IMR-90 (cell line): ENCODE measurements at regions not wholly inside any gene's neighbourhood (a gene's known extent, or its start where the extent isn't known, plus 50 kb on each side); places are given as distances from the start of the nearest gene placed in this dataset.

Experiments
- ATAC-seq: fragments of 200-7000 bp; cut with Tn5 transposase; 2 replicates; pipeline ENCODE4 v1.9.1; 2020; ENCODE audit warnings: low read depth, mild to moderate bottlenecking, moderate library complexity
- BruUV-seq: library from RNA; stranded (reverse); fragments of 400-500 nt; replicated peaks from 2 replicates; lab custom pipeline; 2021; lab: Mats Ljungman, UMichigan
- CTCF ChIA-PET: fragments of 300-600 bp; formaldehyde crosslinking; extraction: SDS; loops from one replicate; lab custom pipeline; 2021; ENCODE audit warnings: antibody characterized with exemption; lab: Yijun Ruan, JAX
- POLR2A ChIA-PET: fragments of 300-600 bp; sonication (Branson Sonifier 250); formaldehyde crosslinking; loops from one replicate; lab custom pipeline; 2022; ENCODE audit warnings: antibody characterized with exemption; ENCODE audit not compliant: unreplicated experiment; lab: Charles Lee
- DNase-seq: peaks from one replicate; pipeline ENCODE4 v3.0.0; 2013
- H2AFZ ChIP-seq: replicated peaks from 2 replicates; pipeline ENCODE3; 2013; ENCODE audit warnings: low read length, mild to moderate bottlenecking; ENCODE audit not compliant: poor library complexity
- H2AK5ac ChIP-seq: 2 replicates; pipeline ENCODE4 v1.6.1; 2013; ENCODE audit warnings: low read depth, low read length, inconsistent platforms
- H2AK9ac ChIP-seq: replicated peaks from 2 replicates; pipeline ENCODE3; 2013; ENCODE audit warnings: mild to moderate bottlenecking, low read depth, low read length, moderate library complexity; ENCODE audit not compliant: poor library complexity
- H2BK120ac ChIP-seq: 2 replicates; pipeline ENCODE4 v1.6.1; 2013; ENCODE audit warnings: low read depth, low read length, inconsistent platforms
- H2BK15ac ChIP-seq: 3 replicates; pipeline ENCODE4 v1.6.1; 2013; ENCODE audit warnings: low read depth, low read length, inconsistent platforms
- H2BK20ac ChIP-seq: 2 replicates; pipeline ENCODE4 v1.6.1; 2013; ENCODE audit warnings: low read depth, mild to moderate bottlenecking, inconsistent platforms, low read length, moderate library complexity
- H2BK5ac ChIP-seq: 2 replicates; pipeline ENCODE4 v1.6.1; 2013; ENCODE audit warnings: mild to moderate bottlenecking, low read depth, low read length, inconsistent platforms; ENCODE audit not compliant: poor library complexity, severe bottlenecking
- H3K14ac ChIP-seq: replicated peaks from 2 replicates; pipeline ENCODE4 v1.6.1; 2013; ENCODE audit warnings: low read depth, low read length, inconsistent platforms
- H3K18ac ChIP-seq: 2 replicates; pipeline ENCODE4 v1.6.1; 2013; ENCODE audit warnings: low read depth, low read length, control low read depth
- H3K23ac ChIP-seq: 2 replicates; pipeline ENCODE4 v1.6.1; 2013; ENCODE audit warnings: low read depth, low read length, inconsistent platforms
- H3K27ac ChIP-seq: 2 replicates; pipeline ENCODE4 v1.5.1; 2013; ENCODE audit warnings: mild to moderate bottlenecking, control low read depth, low read length; ENCODE audit not compliant: insufficient read depth
- H3K27me3 ChIP-seq: 2 replicates; pipeline ENCODE4 v1.6.1; 2013; ENCODE audit warnings: low read length; ENCODE audit not compliant: control insufficient read depth, insufficient read depth
- H3K36me3 ChIP-seq: 2 replicates; pipeline ENCODE4 v1.6.1; 2013; ENCODE audit warnings: low read length, mixed read lengths; ENCODE audit not compliant: control insufficient read depth, insufficient read depth
- H3K4ac ChIP-seq: 2 replicates; pipeline ENCODE4 v1.6.1; 2013; ENCODE audit warnings: low read depth, low read length, inconsistent platforms
- H3K4me1 ChIP-seq: 2 replicates; pipeline ENCODE4 v1.6.1; 2013; ENCODE audit warnings: low read length, mixed read lengths; ENCODE audit not compliant: control insufficient read depth, insufficient read depth
- H3K4me2 ChIP-seq: 2 replicates; pipeline ENCODE4 v1.6.1; 2013; ENCODE audit warnings: low read depth, mild to moderate bottlenecking, control low read depth, low read length, moderate library complexity
- H3K4me3 ChIP-seq: 2 replicates; pipeline ENCODE4 v1.5.1; 2013; ENCODE audit warnings: low read depth, mild to moderate bottlenecking, control low read depth, low read length, moderate library complexity; ENCODE audit not compliant: insufficient read depth
- H3K56ac ChIP-seq: 2 replicates; pipeline ENCODE4 v1.6.1; 2013; ENCODE audit warnings: low read length, inconsistent platforms; ENCODE audit not compliant: insufficient read depth; ENCODE audit errors: extremely low read depth
- H3K79me1 ChIP-seq, 2 experiments: 2 replicates each; pipeline ENCODE4 v1.6.1; 2013; ENCODE audit warnings: low read length in 2 of 2, inconsistent platforms in 1 of 2, low read depth in 1 of 2
- H3K9ac ChIP-seq: 2 replicates; pipeline ENCODE4 v1.6.1; 2013; ENCODE audit warnings: low read depth, low read length, control low read depth
- H3K9me1 ChIP-seq: 2 replicates; pipeline ENCODE4 v1.6.1; 2013; ENCODE audit warnings: low read length, inconsistent platforms; ENCODE audit not compliant: insufficient read depth
- H3K9me3 ChIP-seq: 2 replicates; pipeline ENCODE4 v1.6.1; 2013; ENCODE audit warnings: low read length; ENCODE audit not compliant: control insufficient read depth, insufficient read depth
- H4K20me1 ChIP-seq: 2 replicates; pipeline ENCODE4 v1.6.1; 2013; ENCODE audit warnings: low read length, inconsistent platforms; ENCODE audit not compliant: insufficient read depth
- H4K5ac ChIP-seq: 2 replicates; pipeline ENCODE4 v1.6.1; 2013; ENCODE audit warnings: mild to moderate bottlenecking, low read depth, low read length, control low read depth
- H4K8ac ChIP-seq, 2 experiments: 2 replicates each; pipeline ENCODE4 v1.6.1; 2013; ENCODE audit warnings: low read depth in 2 of 2, low read length in 2 of 2, control low read depth in 1 of 2, inconsistent platforms in 1 of 2
- H4K91ac ChIP-seq: 2 replicates; pipeline ENCODE4 v1.6.1; 2013; ENCODE audit warnings: low read depth, low read length, inconsistent platforms; ENCODE audit not compliant: insufficient read depth
- CEBPB ChIP-seq: IDR thresholded peaks from 2 replicates; pipeline ENCODE4 v1.6.1; 2012; ENCODE audit warnings: low read depth, low read length, improper control_type of control experiment
- FOS ChIP-seq: fragments of 150-350 bp; IDR thresholded peaks from 2 replicates; pipeline ENCODE4 v1.6.1; 2016; ENCODE audit warnings: low read depth, low read length
- MXI1 ChIP-seq: IDR thresholded peaks from 2 replicates; pipeline ENCODE4 v1.6.1; 2012; ENCODE audit warnings: low read depth, mild to moderate bottlenecking, low read length, moderate library complexity, borderline replicate concordance
- NFE2L2 ChIP-seq: fragments of 150-350 bp; IDR thresholded peaks from 2 replicates; pipeline ENCODE4 v1.6.1; 2016; ENCODE audit warnings: low read depth, mild to moderate bottlenecking, low read length
- RAD21 ChIP-seq: IDR thresholded peaks from 2 replicates; pipeline ENCODE4 v1.6.1; 2012; ENCODE audit warnings: low read length, improper control_type of control experiment
- RCOR1 ChIP-seq: IDR thresholded peaks from 2 replicates; pipeline ENCODE4 v1.6.1; 2012; ENCODE audit warnings: mild to moderate bottlenecking, low read length, improper control_type of control experiment; ENCODE audit not compliant: insufficient replicate concordance
- RFX5 ChIP-seq: IDR thresholded peaks from 2 replicates; pipeline ENCODE4 v1.8.0; 2012; ENCODE audit warnings: low read depth, mild to moderate bottlenecking, low read length, moderate library complexity
- SMC3 ChIP-seq: fragments of 150-350 bp; IDR thresholded peaks from 2 replicates; pipeline ENCODE4 v1.6.1; 2016; ENCODE audit warnings: low read depth, mild to moderate bottlenecking, antibody characterized with exemption, low read length, moderate library complexity
- WGBS, 2 experiments: methylation state at CpG; one replicate each; pipeline versions ENCODE4 v1.1.5 to v1.1.7; 2013; ENCODE audit warnings: missing lambda C conversion rate in 2 of 2; ENCODE audit not compliant: insufficient read length in 1 of 2; ENCODE audit errors: extremely low coverage in 2 of 2; 5-methylcytosine and 5-hydroxymethylcytosine counted together
- dilution Hi-C: fragments of 300-500 bp; cut with HindIII; formaldehyde crosslinking; loops from one replicate; pipeline ENCODE4 v1.14.3; 2018; ENCODE audit warnings: low sequenced_read_pairs; ENCODE audit not compliant: unreplicated experiment
- in situ Hi-C: fragments of 300-500 bp; cut with MboI; formaldehyde crosslinking; loops from 3 replicates; pipeline ENCODE4 v1.14.3; 2019; ENCODE audit warnings: low sequenced_read_pairs, inconsistent platforms, mixed read lengths
- intact Hi-C: fragments of 100-400 bp; cut with micrococcal nuclease; formaldehyde crosslinking; loops from 2 replicates; pipeline ENCODE4 v1.10.0; 2022
- TF ChIP-seq, protein P1 (sequence below): conservative IDR thresholded peaks from 2 replicates; pipeline ENCODE4 v1.5.1; 2012; ENCODE audit warnings: mild to moderate bottlenecking, low read depth, low read length, improper control_type of control experiment
- TF ChIP-seq, protein P2 (sequence below): fragments of 150-350 bp; IDR thresholded peaks from 2 replicates; pipeline ENCODE4 v1.6.1; 2017; ENCODE audit warnings: mild to moderate bottlenecking, antibody characterized with exemption, low read length, low read depth

DNA sequence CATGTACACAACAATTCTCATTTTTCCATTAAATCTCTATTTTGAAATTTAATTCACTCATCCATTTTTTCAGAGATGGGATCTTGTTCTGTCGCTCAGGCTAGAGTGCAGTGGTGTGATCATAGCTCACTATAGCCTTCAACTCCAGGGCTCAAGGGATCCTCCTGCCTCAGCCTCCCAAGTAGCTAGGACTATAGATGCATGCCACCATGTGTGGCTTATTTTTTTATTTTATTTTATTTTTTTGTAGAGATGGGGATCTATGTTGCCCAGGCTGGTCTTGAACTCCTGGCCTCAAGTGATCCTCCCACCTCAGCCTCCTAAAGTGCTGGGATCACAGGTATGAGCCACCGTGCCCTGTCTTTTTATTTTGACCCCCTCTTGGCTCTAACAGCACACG, 203.8 kb upstream of the KLF14 start:
- BruUV-seq, result no TSS peak
- Histone ChIP-seq H2BK120ac (peak overlapping the region; percentile 57; the same call in 1 of the 2 replicates), H3K4me3 (no peak overlapping the region), H3K9ac (no peak overlapping the region), H4K91ac (no peak overlapping the region), H4K5ac (0 out of 2 replicates have a peak overlapping the region, but pooled peaks have one; percentile 21), H3K27me3 (no peaks in the 10 kb centered on the region), H2AK9ac (no peak overlapping the region), H2BK5ac (peak overlapping the region; percentile 85), H2AK5ac (peak overlapping the region; percentile 36; the same call in 1 of the 2 replicates), H3K56ac (no peak overlapping the region), H3K9me1 (peaks cover 26% of the 10 kb centered on the region), H2BK15ac (0 out of 3 replicates have a peak overlapping the region, but pooled peaks have one; percentile 34), H4K20me1 (peaks cover 40% of the 10 kb centered on the region; the same call in 1 of the 2 replicates), H3K27ac (peak overlapping the region; percentile 33; the same call in 1 of the 2 replicates), H3K9me3 (no peaks in the 10 kb centered on the region), H2AFZ (no peak overlapping the region), H3K4me1 (peaks cover 9% of the 10 kb centered on the region), H3K79me1 (peaks cover 10 to 55% of the 10 kb centered on the region in 2 experiments), H3K36me3 (peaks cover 11% of the 10 kb centered on the region), H3K4ac (peak overlapping the region; percentile 18; the same call in 1 of the 2 replicates), H4K8ac (0 out of 4 replicates have a peak overlapping the region, but pooled peaks have one; percentile 8 to 22), H3K4me2 (peak overlapping the region; percentile 82; the same call in 1 of the 2 replicates), H3K18ac (peak overlapping the region; percentile 53), H2BK20ac (no peak overlapping the region), H3K14ac (no peak overlapping the region; the same call in 1 of the 2 replicates), H3K23ac (peak overlapping the region; percentile 78; the same call in 1 of the 2 replicates)
- DNase-seq, result no peak
- no peak for TF ChIP-seq FOS
- no peak for TF ChIP-seq RFX5
- TF ChIP-seq MXI1, result no peak
- TF ChIP-seq RAD21, result no peak
- TF ChIP-seq, protein P1, sequence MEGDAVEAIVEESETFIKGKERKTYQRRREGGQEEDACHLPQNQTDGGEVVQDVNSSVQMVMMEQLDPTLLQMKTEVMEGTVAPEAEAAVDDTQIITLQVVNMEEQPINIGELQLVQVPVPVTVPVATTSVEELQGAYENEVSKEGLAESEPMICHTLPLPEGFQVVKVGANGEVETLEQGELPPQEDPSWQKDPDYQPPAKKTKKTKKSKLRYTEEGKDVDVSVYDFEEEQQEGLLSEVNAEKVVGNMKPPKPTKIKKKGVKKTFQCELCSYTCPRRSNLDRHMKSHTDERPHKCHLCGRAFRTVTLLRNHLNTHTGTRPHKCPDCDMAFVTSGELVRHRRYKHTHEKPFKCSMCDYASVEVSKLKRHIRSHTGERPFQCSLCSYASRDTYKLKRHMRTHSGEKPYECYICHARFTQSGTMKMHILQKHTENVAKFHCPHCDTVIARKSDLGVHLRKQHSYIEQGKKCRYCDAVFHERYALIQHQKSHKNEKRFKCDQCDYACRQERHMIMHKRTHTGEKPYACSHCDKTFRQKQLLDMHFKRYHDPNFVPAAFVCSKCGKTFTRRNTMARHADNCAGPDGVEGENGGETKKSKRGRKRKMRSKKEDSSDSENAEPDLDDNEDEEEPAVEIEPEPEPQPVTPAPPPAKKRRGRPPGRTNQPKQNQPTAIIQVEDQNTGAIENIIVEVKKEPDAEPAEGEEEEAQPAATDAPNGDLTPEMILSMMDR, result no peak
- no peak for TF ChIP-seq NFE2L2
- TF ChIP-seq, protein P2, sequence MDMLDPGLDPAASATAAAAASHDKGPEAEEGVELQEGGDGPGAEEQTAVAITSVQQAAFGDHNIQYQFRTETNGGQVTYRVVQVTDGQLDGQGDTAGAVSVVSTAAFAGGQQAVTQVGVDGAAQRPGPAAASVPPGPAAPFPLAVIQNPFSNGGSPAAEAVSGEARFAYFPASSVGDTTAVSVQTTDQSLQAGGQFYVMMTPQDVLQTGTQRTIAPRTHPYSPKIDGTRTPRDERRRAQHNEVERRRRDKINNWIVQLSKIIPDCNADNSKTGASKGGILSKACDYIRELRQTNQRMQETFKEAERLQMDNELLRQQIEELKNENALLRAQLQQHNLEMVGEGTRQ, result no peak
- TF ChIP-seq RCOR1, result no peak
- no peak for TF ChIP-seq CEBPB
- TF ChIP-seq SMC3, result no peak
- CTCF ChIA-PET, result interaction anchor here (0.7 to 1.9 kb wide), 4 partner anchors 9 to 44 kb away, joined by 3 to 10 read pairs (median 4); no protein-coding TSS in a partner anchor
- POLR2A ChIA-PET, result interaction anchor here (0.7 kb wide), 1 partner anchor 492 kb away, joined by 3 read pairs; no protein-coding TSS in a partner anchor
- no peak for ATAC-seq
- intact Hi-C loops, result no loop called here
- dilution Hi-C loops, result no loop called here
- WGBS, 2 experiments, result no CpG with 5 or more reads among the region's 3 CpGs
- in situ Hi-C loops, result no loop called here
